Body of pancreas (tissue), 4 donors: ENCODE measurements at regions not wholly inside any gene's neighbourhood (a gene's known extent, or its start where the extent isn't known, plus 50 kb on each side); places are given as distances from the start of the nearest gene placed in this dataset.

ENCODE experiments used
- ATAC-seq: fragments of 150-250 bp; one replicate; pipeline ENCODE4 v1.9.1; 2016
- DNase-seq, 4 donors: peaks; one replicate each; pipeline ENCODE4 v3.0.0-alpha.2; 2019
- H3K27ac ChIP-seq, 4 donors: fragments of 200-600 bp; sonication (generic); 1 replicate in 3 of 4; 2 replicates in 1 of 4; pipeline versions ENCODE4 v1.5.1 to v1.6.1; 2016 to 2019; ENCODE audit warnings: mild to moderate bottlenecking in 1 of 4, mixed read lengths in 1 of 4, moderate library complexity in 1 of 4
- H3K27me3 ChIP-seq, 2 donors: fragments of 200-600 bp; sonication (generic); one replicate each; pipeline ENCODE4 v1.6.0; 2016; ENCODE audit warnings: mild to moderate bottlenecking in 1 of 2
- H3K36me3 ChIP-seq, 2 donors: fragments of 200-600 bp; sonication (generic); replicated peaks in 1 of 2; 2 replicates each; pipeline ENCODE4 v1.5.1; 2016; ENCODE audit warnings: low read depth in 2 of 2; ENCODE audit not compliant: insufficient read depth in 1 of 2
- H3K4me1 ChIP-seq: fragments of 200-600 bp; sonication (generic); one replicate; pipeline ENCODE4 v1.6.0; 2016
- H3K4me3 ChIP-seq, 2 donors: fragments of 200-600 bp; sonication (generic); 1 replicate in 1 of 2; 2 replicates in 1 of 2; pipeline ENCODE4 v1.5.1; 2016 to 2019
- H3K9me3 ChIP-seq, 3 donors: fragments of 200-600 bp; sonication (generic); 1 replicate in 2 of 3; 2 replicates in 1 of 3; pipeline ENCODE4 v1.5.1; 2016
- CTCF ChIP-seq, 7 experiments: fragments of 450-650 bp in 4 of 7; fragments of 200-600 bp in 3 of 7; sonication (generic) in 3 of 7; IDR thresholded peaks; one replicate each; pipeline ENCODE4 v1.5.1; 2016 to 2019; ENCODE audit warnings: antibody characterized with exemption in 7 of 7
- POLR2A ChIP-seq, 3 donors: fragments of 450-650 bp; IDR thresholded peaks; one replicate each; pipeline ENCODE4 v1.6.1; 2016; ENCODE audit warnings: antibody characterized with exemption in 3 of 3, mild to moderate bottlenecking in 2 of 3
- WGBS, 2 donors: methylation state at CpG; one replicate each; pipeline ENCODE4 v1.1.5; 2017; 5-methylcytosine and 5-hydroxymethylcytosine counted together
- intact Hi-C: fragments of 100-400 bp; cut with DNase I; formaldehyde crosslinking; loops from one replicate; pipeline ENCODE4 v1.15.1; 2023

- Histone ChIP-seq H3K9me3 (no peaks in the 10 kb centered on the region), H3K27me3 (no peaks in the 10 kb centered on the region), H3K27ac (no peak overlapping the region), H3K36me3 (no peaks in the 10 kb centered on the region), H3K4me3 (no peak overlapping the region), H3K4me1 (peaks cover 35% of the 10 kb centered on the region)
- 71 to 83% methylated on average over 3 of the region's 3 CpGs for WGBS, 2 donors
- no peak for ATAC-seq
- intact Hi-C loops = loop anchor here (10.0 kb wide), 1 partner anchor 52 kb away; no protein-coding TSS in a partner anchor
- TF ChIP-seq CTCF (IDR thresholded peaks at IDR 0.05) (no peak), POLR2A (IDR thresholded peaks at IDR 0.05) (no peak)
- DNase-seq = no peak
Observed at GRCh38 chr3:124582621-124583395, 147.4 kb upstream of the UMPS start.

- Histone ChIP-seq H3K4me1 (peaks cover 36% of the 10 kb centered on the region), H3K27me3 (no peaks in the 10 kb centered on the region), H3K36me3 (no peaks in the 10 kb centered on the region), H3K4me3 (no peak overlapping the region), H3K27ac (peak overlapping the region; percentile 59 to 89 (median 85)), H3K9me3 (no peaks in the 10 kb centered on the region)
- DNase-seq (no peak), ATAC-seq (no peak)
- intact Hi-C loops = loop anchor here (10.0 kb wide), 1 partner anchor 51 kb away; no protein-coding TSS in a partner anchor
- no peak for TF ChIP-seq POLR2A (IDR thresholded peaks at IDR 0.05)
- no peak for TF ChIP-seq CTCF (IDR thresholded peaks at IDR 0.05)
- WGBS, 2 donors = 3 to 18% methylated on average over 9 of the region's 9 CpGs
Observed at GRCh38 chr3:124584245-124584551, 146.1 kb upstream of the UMPS start.

GRCh38 chr3:124584552-124585391, 145.5 kb upstream of the UMPS start:
- Histone ChIP-seq H3K27me3 (no peaks in the 10 kb centered on the region), H3K4me1 (peaks cover 36% of the 10 kb centered on the region), H3K27ac (peak overlapping the region; percentile 59 to 89 (median 85)), H3K4me3 (peak overlapping the region; percentile 42 to 71), H3K36me3 (no peaks in the 10 kb centered on the region), H3K9me3 (no peaks in the 10 kb centered on the region)
- ATAC-seq = peak; percentile 95
- TF ChIP-seq CTCF (IDR thresholded peaks at IDR 0.05) (peak in 4 of 7 experiments; percentile 11 to 21 (median 16)), POLR2A (IDR thresholded peaks at IDR 0.05) (peak; percentile 87 to 88 (median 87))
- 1% methylated on average over 31 to 55 of the region's 59 CpGs for WGBS, 2 donors
- peak; percentile 91 to 95 (median 92) for DNase-seq
- intact Hi-C loops = loop anchor here (10.0 kb wide), 1 partner anchor 50 kb away; no protein-coding TSS in a partner anchor

- Histone ChIP-seq H3K4me1 (peaks cover 42% of the 10 kb centered on the region), H3K36me3 (no peaks in the 10 kb centered on the region), H3K4me3 (no peak overlapping the region), H3K9me3 (no peaks in the 10 kb centered on the region), H3K27ac (peak overlapping the region; percentile 16 to 51 (median 36)), H3K27me3 (no peaks in the 10 kb centered on the region)
- DNase-seq = peak in 1 of 4 donors; percentile 30
- WGBS, 2 donors = 71 to 88% methylated on average over 21 of the region's 21 CpGs
- no peak for TF ChIP-seq CTCF (IDR thresholded peaks at IDR 0.05)
- intact Hi-C loops = loop anchor here (10.0 kb wide), 1 partner anchor 48 kb away; no protein-coding TSS in a partner anchor
- ATAC-seq = no peak
Observed at GRCh38 chr3:124586126-124587052, 143.9 kb upstream of the UMPS start.
